B cell (primary cell): ENCODE measurements at regions not wholly inside any gene's neighbourhood (a gene's known extent, or its start where the extent isn't known, plus 50 kb on each side); places are given as distances from the start of the nearest gene placed in this dataset.
"Not testable (repeated sequence)": the region's sequence is repeated elsewhere in the genome, so short reads cannot be mapped to it uniquely, and the experiment has no call there.

Experiments
- ATAC-seq: fragments of 200-7000 bp; cut with Tn5 transposase; one replicate; pipeline ENCODE4 v1.10.0; 2021; ENCODE audit warnings: low read depth, mild to moderate bottlenecking, moderate number of reproducible peaks, moderate library complexity
- CTCF ChIA-PET: fragments of 350-600 bp; sonication (Branson Sonifier 250); formaldehyde crosslinking; loops from one replicate; lab custom pipeline; 2021; ENCODE audit warnings: antibody characterized with exemption, inconsistent platforms; lab: Charles Lee
- POLR2A ChIA-PET: fragments of 350-600 bp; sonication (Branson Sonifier 250); formaldehyde crosslinking; loops from one replicate; lab custom pipeline; 2021; ENCODE audit warnings: antibody characterized with exemption; lab: Charles Lee
- DNase-seq: peaks from one replicate; pipeline ENCODE4 v3.0.0; 2013
- H2AFZ ChIP-seq: 2 replicates; pipeline ENCODE4 v1.6.1; 2012; ENCODE audit warnings: mild to moderate bottlenecking, low read depth, low read length; ENCODE audit not compliant: insufficient read depth, poor library complexity, severe bottlenecking
- H3K27ac ChIP-seq, 2 donors: 1 replicate in 1 of 2; 2 replicates in 1 of 2; pipeline ENCODE4 v1.5.1; 2012 to 2013; ENCODE audit warnings: low read length in 2 of 2, mild to moderate bottlenecking in 2 of 2, moderate library complexity in 1 of 2
- H3K27me3 ChIP-seq, 4 experiments: fragments of 200-600 bp in 1 of 4; sonication (generic) in 1 of 4; replicated peaks in 1 of 4; 1 replicate in 2 of 4; 2 replicates in 2 of 4; pipeline versions ENCODE4 v1.6.1 to v1.7.0; 2013 to 2016; ENCODE audit warnings: low read length in 3 of 4, mild to moderate bottlenecking in 2 of 4, mixed read lengths in 1 of 4, moderate library complexity in 1 of 4; ENCODE audit not compliant: insufficient read depth in 4 of 4, control insufficient read depth in 3 of 4; ENCODE audit errors: control extremely low read depth in 1 of 4
- H3K36me3 ChIP-seq, 2 experiments: replicated peaks in 1 of 2; 1 replicate in 1 of 2; 2 replicates in 1 of 2; pipeline versions ENCODE4 v1.6.1 to v1.7.1; 2013; ENCODE audit warnings: low read length in 1 of 2; ENCODE audit not compliant: insufficient read depth in 2 of 2, control insufficient read depth in 1 of 2; ENCODE audit errors: control extremely low read depth in 1 of 2, extremely low read depth in 1 of 2
- H3K4me1 ChIP-seq, 2 donors: fragments of 200-600 bp in 1 of 2; sonication (generic) in 1 of 2; 1 replicate in 1 of 2; 2 replicates in 1 of 2; pipeline versions ENCODE4 v1.5.1 to v1.6.1; 2013 to 2017; ENCODE audit warnings: low read length in 2 of 2; ENCODE audit not compliant: control insufficient read depth in 2 of 2, insufficient read depth in 2 of 2
- H3K4me2 ChIP-seq: replicated peaks from 2 replicates; pipeline ENCODE3; 2012; ENCODE audit warnings: mild to moderate bottlenecking, low read depth, low read length; ENCODE audit not compliant: poor library complexity, severe bottlenecking
- H3K4me3 ChIP-seq, 5 experiments: fragments of 200-600 bp in 1 of 5; sonication (generic) in 1 of 5; 1 replicate in 3 of 5; 2 replicates in 2 of 5; pipeline versions ENCODE4 v1.5.1 to v1.7.0; 2011 to 2016; ENCODE audit warnings: low read length in 4 of 5, mild to moderate bottlenecking in 4 of 5, low read depth in 2 of 5, control low read depth in 1 of 5, moderate library complexity in 1 of 5; ENCODE audit not compliant: insufficient read depth in 1 of 5; ENCODE audit errors: control extremely low read depth in 1 of 5, extremely low read depth in 1 of 5
- H3K79me2 ChIP-seq: fragments of 200-600 bp; sonication (generic); one replicate; pipeline ENCODE4 v1.6.0; 2016; ENCODE audit warnings: low read length; ENCODE audit not compliant: control insufficient read depth, insufficient read depth
- H3K9ac ChIP-seq: fragments of 200-600 bp; sonication (generic); 2 replicates; pipeline ENCODE4 v1.6.1; 2017; ENCODE audit warnings: mild to moderate bottlenecking, low read length, moderate library complexity
- H3K9me3 ChIP-seq, 3 donors: one replicate each; pipeline versions ENCODE4 v1.6.1 to v1.7.1; 2013; ENCODE audit warnings: low read length in 2 of 3; ENCODE audit not compliant: control insufficient read depth in 2 of 3, insufficient read depth in 1 of 3; ENCODE audit errors: control extremely low read depth in 1 of 3
- H4K20me1 ChIP-seq: 2 replicates; pipeline ENCODE4 v1.6.0; 2012; ENCODE audit warnings: mild to moderate bottlenecking, low read length; ENCODE audit not compliant: insufficient read depth, control insufficient read depth, poor library complexity, severe bottlenecking
- H3K27ac Mint-ChIP-seq: one replicate; pipeline ENCODE4 v1.8.0; 2021; ENCODE audit warnings: mixed read lengths
- H3K27me3 Mint-ChIP-seq: one replicate; pipeline ENCODE4 v1.8.0; 2021; ENCODE audit warnings: mixed read lengths
- H3K4me1 Mint-ChIP-seq: one replicate; pipeline ENCODE4 v1.8.0; 2021; ENCODE audit warnings: mixed read lengths
- H3K4me3 Mint-ChIP-seq: one replicate; pipeline ENCODE4 v1.8.0; 2021; ENCODE audit warnings: mixed read lengths
- H3K9me3 Mint-ChIP-seq: one replicate; pipeline ENCODE4 v1.8.0; 2022; ENCODE audit warnings: mixed read lengths; ENCODE audit not compliant: insufficient read depth
- CTCF ChIP-seq: fragments of 200-600 bp; IDR thresholded peaks from one replicate; pipeline ENCODE4 v1.8.0; 2022; ENCODE audit warnings: antibody characterized with exemption, mild to moderate bottlenecking
- EZH2 ChIP-seq: IDR thresholded peaks from 2 replicates; pipeline ENCODE4 v1.6.1; 2012; ENCODE audit warnings: borderline replicate concordance, low read depth, mild to moderate bottlenecking, moderate library complexity, low read length; ENCODE audit not compliant: insufficient read depth, poor library complexity, severe bottlenecking
- WGBS: methylation state at CpG from one replicate; pipeline ENCODE4 v1.1.5; 2013; ENCODE audit warnings: missing lambda C conversion rate; ENCODE audit not compliant: insufficient coverage; 5-methylcytosine and 5-hydroxymethylcytosine counted together
- intact Hi-C: fragments of 100-400 bp; cut with micrococcal nuclease; formaldehyde crosslinking; loops from one replicate; pipeline ENCODE4 v1.10.0; 2022

- no peak overlapping the region for H3K4me3 ChIP-seq
- POLR2A ChIA-PET = no interaction called here
- H3K27me3 ChIP-seq = peaks cover 0 to 5% (median 3%) of the 10 kb centered on the region in 4 experiments
- 92% methylated on average over 4 of the region's 4 CpGs for WGBS
- no peaks in the 10 kb centered on the region for H3K79me2 ChIP-seq
- Mint-ChIP-seq H3K4me1 (no peaks in the 10 kb centered on the region), H3K27me3 (peaks cover 11% of the 10 kb centered on the region), H3K4me3 (no peak overlapping the region), H3K9me3 (no peaks in the 10 kb centered on the region), H3K27ac (no peak overlapping the region)
- H3K9ac ChIP-seq = no peak overlapping the region
- no peak for TF ChIP-seq EZH2
- no peak for TF ChIP-seq CTCF
- no peak for DNase-seq
- no peaks in the 10 kb centered on the region for H4K20me1 ChIP-seq
- CTCF ChIA-PET = no interaction called here
- no peak overlapping the region for H3K4me2 ChIP-seq
- H3K36me3 ChIP-seq = no peaks in the 10 kb centered on the region
- peaks cover 0 to 11% (median 0%) of the 10 kb centered on the region in 3 donors for H3K9me3 ChIP-seq
- ATAC-seq = no peak
- intact Hi-C loops = no loop called here
- H3K27ac ChIP-seq = no peak overlapping the region
- H3K4me1 ChIP-seq = no peaks in the 10 kb centered on the region
- H2AFZ ChIP-seq = no peak overlapping the region
Observed at GRCh38 chr7:112587504-112587903, 106.7 kb downstream of the LSMEM1 start.

GRCh38 chr7:112592565-112593263 lies 111.9 kb downstream of the LSMEM1 start:
- H3K79me2 ChIP-seq, POLR2A ChIA-PET, H3K4me1 ChIP-seq, H2AFZ ChIP-seq, H3K4me2 ChIP-seq, intact Hi-C loops, H3K27ac ChIP-seq, DNase-seq, H3K27ac Mint-ChIP-seq, H3K9me3 Mint-ChIP-seq, H3K9me3 ChIP-seq, H3K9ac ChIP-seq, H3K4me3 Mint-ChIP-seq, H3K4me1 Mint-ChIP-seq, H3K36me3 ChIP-seq, H3K27me3 ChIP-seq, H3K4me3 ChIP-seq, ATAC-seq, H3K27me3 Mint-ChIP-seq, H4K20me1 ChIP-seq: not testable (repeated sequence)
- CTCF ChIA-PET = interaction anchor here (1.0 kb wide), 1 partner anchor 42 kb away, joined by 3 read pairs; no protein-coding TSS in a partner anchor
- 82% methylated on average over 1 of the region's 4 CpGs for WGBS
